ENCODE measurements at regions not wholly inside any gene's neighbourhood (a gene's known extent, or its start where the extent isn't known, plus 50 kb on each side); places are given as distances from the start of the nearest gene placed in this dataset.

GRCh38 chr15:95577927-95578326 is 752.6 kb upstream of the NR2F2 start:
- TF ChIP-seq TAF1 (IDR thresholded peaks at IDR 0.05; ENCODE audit: borderline replicate concordance, insufficient read depth, low read length) = no peak
- no peak for TF ChIP-seq SIN3A (IDR thresholded peaks at IDR 0.05; ENCODE audit: borderline replicate concordance, insufficient read depth, low read length)
- TF ChIP-seq POLR2AphosphoS5 (IDR thresholded peaks at IDR 0.05; ENCODE audit: low read depth, low read length) = no peak
- TF ChIP-seq REST (IDR thresholded peaks at IDR 0.05; ENCODE audit: insufficient read depth in 1 of 2, low read depth in 2 of 2, low read length in 2 of 2) = no peak
- TF ChIP-seq FOXP2 (optimal IDR thresholded peaks at IDR 0.05; ENCODE audit: borderline replicate concordance, extremely low read depth, extremely low read length, insufficient read depth) = no peak

- TF ChIP-seq SIN3A (IDR thresholded peaks at IDR 0.05; ENCODE audit: borderline replicate concordance, insufficient read depth, low read length) = no peak
- no peak for TF ChIP-seq TAF1 (IDR thresholded peaks at IDR 0.05; ENCODE audit: borderline replicate concordance, insufficient read depth, low read length)
- no peak for TF ChIP-seq POLR2AphosphoS5 (IDR thresholded peaks at IDR 0.05; ENCODE audit: low read depth, low read length)
- no peak for TF ChIP-seq REST (IDR thresholded peaks at IDR 0.05; ENCODE audit: insufficient read depth in 1 of 2, low read depth in 2 of 2, low read length in 2 of 2)
- no peak for TF ChIP-seq FOXP2 (optimal IDR thresholded peaks at IDR 0.05; ENCODE audit: borderline replicate concordance, extremely low read depth, extremely low read length, insufficient read depth)
Observed at GRCh38 chr15:95580121-95580520, 750.4 kb upstream of the NR2F2 start.

GRCh38 chr15:95581595-95581994 is 748.9 kb upstream of the NR2F2 start:
- TF ChIP-seq FOXP2 (optimal IDR thresholded peaks at IDR 0.05; ENCODE audit: borderline replicate concordance, extremely low read depth, extremely low read length, insufficient read depth) (no peak), POLR2AphosphoS5 (IDR thresholded peaks at IDR 0.05; ENCODE audit: low read depth, low read length) (no peak), SIN3A (IDR thresholded peaks at IDR 0.05; ENCODE audit: borderline replicate concordance, insufficient read depth, low read length) (no peak), REST (IDR thresholded peaks at IDR 0.05; ENCODE audit: insufficient read depth in 1 of 2, low read depth in 2 of 2, low read length in 2 of 2) (no peak), TAF1 (IDR thresholded peaks at IDR 0.05; ENCODE audit: borderline replicate concordance, insufficient read depth, low read length) (no peak)

GRCh38 chr15:95584088-95584487 is 746.4 kb upstream of the NR2F2 start:
- TF ChIP-seq POLR2AphosphoS5 (IDR thresholded peaks at IDR 0.05; ENCODE audit: low read depth, low read length) (no peak), SIN3A (IDR thresholded peaks at IDR 0.05; ENCODE audit: borderline replicate concordance, insufficient read depth, low read length) (no peak), FOXP2 (optimal IDR thresholded peaks at IDR 0.05; ENCODE audit: borderline replicate concordance, extremely low read depth, extremely low read length, insufficient read depth) (no peak), TAF1 (IDR thresholded peaks at IDR 0.05; ENCODE audit: borderline replicate concordance, insufficient read depth, low read length) (no peak), REST (IDR thresholded peaks at IDR 0.05; ENCODE audit: insufficient read depth in 1 of 2, low read depth in 2 of 2, low read length in 2 of 2) (no peak)

- TF ChIP-seq TAF1 (IDR thresholded peaks at IDR 0.05; ENCODE audit: borderline replicate concordance, insufficient read depth, low read length) (no peak), SIN3A (IDR thresholded peaks at IDR 0.05; ENCODE audit: borderline replicate concordance, insufficient read depth, low read length) (no peak), FOXP2 (optimal IDR thresholded peaks at IDR 0.05; ENCODE audit: borderline replicate concordance, extremely low read depth, extremely low read length, insufficient read depth) (no peak), POLR2AphosphoS5 (IDR thresholded peaks at IDR 0.05; ENCODE audit: low read depth, low read length) (no peak), REST (IDR thresholded peaks at IDR 0.05; ENCODE audit: insufficient read depth in 1 of 2, low read depth in 2 of 2, low read length in 2 of 2) (no peak)
Observed at GRCh38 chr15:95588056-95588455, 742.4 kb upstream of the NR2F2 start.

Data from PFSK-1 (cell line).